Ishikawa (cell line): ENCODE measurements at regions not wholly inside any gene's neighbourhood (a gene's known extent, or its start where the extent isn't known, plus 50 kb on each side); places are given as distances from the start of the nearest gene placed in this dataset.

Source experiments
- CEBPB ChIP-seq: IDR thresholded peaks from 2 replicates; pipeline ENCODE4 v1.6.1; 2012
- CREB1 ChIP-seq: IDR thresholded peaks from 2 replicates; pipeline ENCODE4 v1.6.1; 2012; ENCODE audit warnings: low read depth
- EGR1 ChIP-seq: IDR thresholded peaks from 2 replicates; pipeline ENCODE4 v1.6.1; 2012
- EP300 ChIP-seq: IDR thresholded peaks from 2 replicates; pipeline ENCODE4 v1.6.1; 2012; ENCODE audit warnings: borderline replicate concordance
- FOXM1 ChIP-seq: IDR thresholded peaks from 2 replicates; pipeline ENCODE4 v1.6.1; 2012; ENCODE audit warnings: low read depth, borderline replicate concordance
- MAX ChIP-seq: IDR thresholded peaks from 2 replicates; pipeline ENCODE4 v1.6.1; 2012
- NFIC ChIP-seq: IDR thresholded peaks from 2 replicates; pipeline ENCODE4 v1.6.1; 2012
- RAD21 ChIP-seq: IDR thresholded peaks from 2 replicates; pipeline ENCODE4 v1.6.1; 2012; ENCODE audit warnings: low read depth
- REST ChIP-seq: IDR thresholded peaks from 2 replicates; pipeline ENCODE4 v1.6.1; 2012; ENCODE audit warnings: low read depth, mild to moderate bottlenecking
- TAF1 ChIP-seq: IDR thresholded peaks from 2 replicates; pipeline ENCODE4 v1.6.1; 2012; ENCODE audit warnings: low read depth, mild to moderate bottlenecking
- TCF12 ChIP-seq: IDR thresholded peaks from 2 replicates; pipeline ENCODE4 v1.6.1; 2012; ENCODE audit warnings: low read depth
- TEAD4 ChIP-seq: IDR thresholded peaks from 2 replicates; pipeline ENCODE4 v1.6.1; 2012
- USF1 ChIP-seq: IDR thresholded peaks from 2 replicates; pipeline ENCODE4 v1.6.1; 2012
- YY1 ChIP-seq: IDR thresholded peaks from 2 replicates; pipeline ENCODE4 v1.6.1; 2012; ENCODE audit warnings: low read depth
- ZBTB7A ChIP-seq: IDR thresholded peaks from 2 replicates; pipeline ENCODE4 v1.6.1; 2012; ENCODE audit warnings: low read depth

GRCh38 chr1:227429447-227430359, 111.4 kb upstream of the CDC42BPA start:
- TF ChIP-seq USF1 (no peak), FOXM1 (no peak), YY1 (no peak), EP300 (no peak), RAD21 (no peak), MAX (no peak), TCF12 (no peak), TEAD4 (no peak), ZBTB7A (no peak), CREB1 (no peak), NFIC (no peak), EGR1 (no peak), REST (no peak), TAF1 (no peak), CEBPB (no peak)

- TF ChIP-seq TCF12 (no peak), MAX (no peak), EP300 (no peak), NFIC (no peak; the same call in 1 of the 2 replicates), ZBTB7A (no peak), TAF1 (no peak), REST (no peak), TEAD4 (no peak), YY1 (no peak), USF1 (no peak), CREB1 (no peak), FOXM1 (no peak), EGR1 (no peak), CEBPB (no peak), RAD21 (no peak)
Measured at GRCh38 chr1:227428803-227429202, 110.5 kb upstream of the CDC42BPA start.

- no peak for TF ChIP-seq MAX
- TF ChIP-seq YY1: no peak
- no peak for TF ChIP-seq NFIC
- TF ChIP-seq RAD21: no peak
- TF ChIP-seq FOXM1: no peak
- TF ChIP-seq USF1: no peak
- no peak for TF ChIP-seq EP300
- no peak for TF ChIP-seq ZBTB7A
- TF ChIP-seq TEAD4: no peak
- no peak for TF ChIP-seq CEBPB
- no peak for TF ChIP-seq REST
- no peak for TF ChIP-seq TCF12
- no peak for TF ChIP-seq EGR1
- no peak for TF ChIP-seq CREB1
- TF ChIP-seq TAF1: no peak
Measured at GRCh38 chr1:227427411-227427810, 109.1 kb upstream of the CDC42BPA start.
